ENCODE measurements at regions not wholly inside any gene's neighbourhood (a gene's known extent, or its start where the extent isn't known, plus 50 kb on each side); places are given as distances from the start of the nearest gene placed in this dataset.

DNA sequence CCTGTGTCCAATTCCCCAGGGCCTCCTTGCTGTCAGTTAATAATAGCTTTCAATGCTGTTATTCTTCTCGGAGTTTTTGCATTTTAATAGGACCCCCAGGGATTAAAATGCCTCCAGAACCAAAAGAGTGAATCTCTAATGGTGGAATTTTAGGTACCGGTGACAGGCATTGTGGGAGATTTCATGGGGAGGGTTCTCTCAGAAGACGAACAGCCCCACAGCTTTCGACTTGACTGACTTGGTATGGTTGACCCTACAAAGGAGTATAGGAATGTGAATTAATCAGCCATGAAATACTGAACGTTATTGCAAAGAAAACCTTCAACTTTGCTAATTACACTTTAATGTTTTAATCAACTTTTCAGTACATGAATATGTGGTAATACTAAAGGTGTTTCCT is 206.3 kb upstream of the FZD8 start:
- Histone ChIP-seq H3K27me3 (no peaks in the 10 kb centered on the region), H3K9me3 (no peaks in the 10 kb centered on the region), H3K36me3 (no peaks in the 10 kb centered on the region), H3K27ac (no peak overlapping the region), H3K9ac (ENCODE audit: low read depth in 2 of 2, low read length in 2 of 2) (no peak overlapping the region), H3K4me3 (no peak overlapping the region), H3K4me1 (no peaks in the 10 kb centered on the region)
- DNase-seq, result no peak
- intact Hi-C loops (cut with DNase I), result no loop called here
- no peak for TF ChIP-seq CTCF (IDR thresholded peaks at IDR 0.05)

DNA sequence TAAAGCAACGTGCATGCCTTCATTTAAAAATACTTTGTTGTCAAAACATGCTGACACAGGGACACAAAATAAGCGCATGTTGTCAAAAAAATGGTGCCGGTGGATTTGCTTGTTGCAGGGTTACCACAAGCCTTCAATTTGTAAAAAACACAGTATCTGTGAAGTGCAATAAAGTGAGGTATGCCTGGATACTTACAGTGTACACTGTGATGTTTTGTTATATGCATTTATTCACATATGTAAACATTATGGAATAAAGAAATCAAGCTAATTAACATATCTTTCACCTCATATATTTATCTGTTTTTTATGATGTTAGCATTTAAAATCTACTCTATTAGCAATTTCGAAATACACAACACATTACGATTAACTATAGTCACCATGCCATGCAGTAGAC is 202.6 kb upstream of the FZD8 start:
- TF ChIP-seq CTCF (IDR thresholded peaks at IDR 0.05), result no peak
- Histone ChIP-seq H3K9me3 (no peaks in the 10 kb centered on the region), H3K27me3 (no peaks in the 10 kb centered on the region), H3K4me3 (no peak overlapping the region), H3K9ac (ENCODE audit: low read depth in 2 of 2, low read length in 2 of 2) (no peak overlapping the region), H3K27ac (no peak overlapping the region), H3K36me3 (no peaks in the 10 kb centered on the region), H3K4me1 (no peaks in the 10 kb centered on the region)
- intact Hi-C loops (cut with DNase I), result no loop called here
- DNase-seq, result no peak

- no peak overlapping the region for H3K4me3 ChIP-seq
- no peak overlapping the region for H3K9ac ChIP-seq (ENCODE audit: low read depth in 2 of 2, low read length in 2 of 2)
- no peaks in the 10 kb centered on the region for H3K4me1 ChIP-seq
- no peak for DNase-seq
- H3K36me3 ChIP-seq, result no peaks in the 10 kb centered on the region
- H3K9me3 ChIP-seq, result no peaks in the 10 kb centered on the region
- intact Hi-C loops (cut with DNase I), result no loop called here
- TF ChIP-seq CTCF (IDR thresholded peaks at IDR 0.05), result no peak
- H3K27me3 ChIP-seq, result no peaks in the 10 kb centered on the region
- no peak overlapping the region for H3K27ac ChIP-seq
These were observed 201.6 kb upstream of the FZD8 start for GRCh38 chr10:35843524-35844181.

GRCh38 chr10:35838054-35838453 is 196.0 kb upstream of the FZD8 start:
- Histone ChIP-seq H3K4me3 (no peak overlapping the region), H3K27me3 (no peaks in the 10 kb centered on the region), H3K9me3 (no peaks in the 10 kb centered on the region), H3K36me3 (no peaks in the 10 kb centered on the region), H3K9ac (ENCODE audit: low read depth in 2 of 2, low read length in 2 of 2) (no peak overlapping the region), H3K27ac (no peak overlapping the region), H3K4me1 (no peaks in the 10 kb centered on the region)
- DNase-seq, result no peak
- intact Hi-C loops (cut with DNase I), result no loop called here
- TF ChIP-seq CTCF (IDR thresholded peaks at IDR 0.05), result no peak

GRCh38 chr10:35835545-35835944 is 193.4 kb upstream of the FZD8 start:
- H3K36me3 ChIP-seq, result no peaks in the 10 kb centered on the region
- no peak overlapping the region for H3K27ac ChIP-seq
- intact Hi-C loops (cut with DNase I), result no loop called here
- H3K4me1 ChIP-seq, result no peaks in the 10 kb centered on the region
- no peak overlapping the region for H3K9ac ChIP-seq (ENCODE audit: low read depth in 2 of 2, low read length in 2 of 2)
- DNase-seq, result no peak
- no peak for TF ChIP-seq CTCF (IDR thresholded peaks at IDR 0.05)
- H3K9me3 ChIP-seq, result no peaks in the 10 kb centered on the region
- H3K4me3 ChIP-seq, result no peak overlapping the region
- H3K27me3 ChIP-seq, result no peaks in the 10 kb centered on the region
